AG20443 (cell line): ENCODE measurements at regions not wholly inside any gene's neighbourhood (a gene's known extent, or its start where the extent isn't known, plus 50 kb on each side); places are given as distances from the start of the nearest gene placed in this dataset.
A peak's percentile ranks its signal among the peaks of the same experiment; 100 is the strongest.

Experiments used
- DNase-seq: peaks from one replicate; pipeline ENCODE4 v3.0.0; 2012; ENCODE audit warnings: low spot score, mixed read lengths

DNA sequence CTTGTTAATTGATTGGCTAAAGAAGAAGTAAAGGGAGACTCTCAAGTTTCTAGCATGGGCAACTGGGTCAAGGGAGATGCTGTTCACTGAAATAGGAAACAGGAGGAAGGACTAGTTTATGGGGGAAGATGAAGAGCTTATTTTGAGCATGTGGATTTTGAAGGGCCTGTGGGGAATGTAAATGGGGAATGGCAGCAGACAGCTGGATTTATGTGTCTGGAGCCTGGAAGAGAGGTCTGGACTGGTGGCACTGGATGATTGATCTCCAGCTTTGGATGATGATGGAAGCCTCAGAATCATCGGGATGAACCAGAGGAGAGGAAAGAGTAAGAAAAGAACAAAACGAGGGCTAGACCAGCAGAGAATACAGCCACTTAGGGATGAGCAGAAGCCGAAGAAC lies 54.9 kb upstream of the ENAH start:
- no peak for DNase-seq

DNA sequence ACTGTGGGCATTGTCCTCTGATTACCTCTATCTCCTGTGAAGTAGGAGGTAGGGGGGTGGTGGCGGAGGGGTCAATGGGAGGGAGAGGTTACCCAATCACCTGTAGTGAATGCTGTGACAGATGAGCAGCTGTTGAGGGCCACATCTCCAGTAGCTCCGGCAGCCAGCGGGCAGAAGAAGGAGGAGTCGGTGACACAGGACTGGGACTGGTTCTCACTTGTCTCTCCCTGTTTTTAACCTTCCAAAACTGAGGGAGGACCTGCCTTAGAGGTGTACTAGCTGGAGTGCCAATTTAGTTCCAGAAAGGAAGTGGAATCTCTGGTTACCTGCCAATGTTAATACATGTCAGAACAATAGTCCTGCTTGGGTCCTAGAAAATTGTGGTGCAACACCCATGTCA lies 56.2 kb upstream of the ENAH start:
- DNase-seq, result no peak

DNA sequence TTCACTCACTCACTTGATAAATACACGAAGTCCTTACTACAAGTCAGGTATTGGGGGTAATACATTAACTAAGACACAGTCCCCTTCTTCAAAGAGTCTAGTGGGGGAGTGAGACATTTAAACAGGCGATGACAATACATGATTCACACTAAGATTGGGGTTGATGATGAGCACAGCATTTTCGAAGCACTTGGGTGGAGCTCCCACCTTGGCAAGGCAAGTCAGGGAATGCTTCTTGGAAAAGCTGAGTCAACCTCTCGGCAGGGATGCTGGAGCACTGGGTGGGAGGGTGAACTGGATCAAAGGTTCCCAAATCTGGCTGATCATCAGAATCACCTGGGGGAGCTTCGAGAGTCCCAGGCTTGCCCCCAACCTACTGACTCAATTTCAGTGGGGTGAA lies 57.9 kb upstream of the ENAH start:
- DNase-seq, result peak; percentile 84

DNA sequence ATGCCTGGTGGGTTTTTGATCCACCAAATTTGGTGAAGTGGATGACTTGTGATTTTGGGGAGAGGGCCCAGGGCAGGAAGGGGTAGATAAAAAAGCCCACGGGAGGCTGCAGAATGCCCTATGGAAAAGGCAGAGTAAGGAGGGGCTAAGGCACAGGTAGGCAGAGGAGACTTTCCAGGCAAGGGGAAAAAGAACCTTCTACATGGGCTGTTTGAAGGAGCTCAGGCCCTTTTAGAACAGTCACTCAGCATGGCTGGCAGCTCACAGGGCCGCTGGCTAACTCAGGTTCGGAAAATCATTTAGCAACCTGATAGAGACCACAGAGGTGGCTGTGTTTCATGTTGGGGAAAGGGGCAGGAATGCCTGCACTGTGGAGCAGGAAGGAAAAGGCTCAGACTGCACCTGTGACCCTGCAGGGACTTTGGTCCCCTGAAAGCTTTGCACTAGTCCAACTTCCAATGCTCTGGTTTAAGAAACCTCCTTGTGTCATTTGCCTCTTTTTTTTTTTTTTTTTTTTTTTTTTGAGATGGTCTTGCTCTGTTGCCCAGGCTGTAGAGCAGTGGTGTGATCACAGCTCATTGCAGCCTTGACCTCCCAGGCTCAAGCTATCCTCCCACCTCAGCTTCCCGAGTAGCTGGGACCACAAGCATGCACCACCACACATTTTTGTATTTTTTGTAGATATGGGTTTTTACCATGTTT lies 58.5 kb upstream of the ENAH start:
- no peak for DNase-seq

DNA sequence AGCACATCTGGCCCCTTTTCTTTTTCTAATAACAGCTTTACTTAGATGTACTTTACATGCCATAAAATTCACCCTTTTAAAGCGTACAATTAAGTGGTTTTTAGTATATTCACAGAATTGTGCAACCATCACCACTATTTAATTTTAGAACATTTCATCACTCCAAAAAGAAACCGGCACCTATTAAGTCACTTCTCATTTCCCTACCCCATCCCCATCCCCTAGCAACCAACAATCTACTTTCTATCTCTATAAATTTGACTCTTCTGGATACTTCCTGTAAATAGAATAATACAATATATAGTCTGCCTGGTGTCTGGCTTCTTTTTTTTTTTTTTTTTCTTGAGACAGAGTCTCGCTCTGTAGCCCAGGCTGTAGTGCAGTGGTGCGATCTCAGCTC lies 59.5 kb upstream of the ENAH start:
- peak; percentile 24 for DNase-seq

DNA sequence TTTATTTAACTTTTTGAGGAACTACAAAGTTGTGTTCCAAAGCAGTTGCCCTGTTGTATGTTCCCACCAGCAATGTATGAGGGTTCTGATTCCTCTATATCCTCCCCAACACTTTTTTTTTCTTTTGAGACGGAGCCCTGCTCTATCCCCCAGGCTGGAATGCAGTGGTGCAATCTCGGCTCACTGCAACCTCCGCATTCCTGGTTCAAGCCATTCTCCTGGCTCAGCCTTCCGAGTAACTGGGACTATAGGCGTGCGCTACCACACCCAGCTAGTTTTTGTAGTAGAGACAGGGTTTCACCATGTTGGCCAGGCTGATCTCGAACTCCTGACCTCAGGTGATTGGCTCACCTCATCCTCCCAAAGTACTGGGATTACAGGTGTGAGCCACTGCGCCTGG lies 60.4 kb upstream of the ENAH start:
- no peak for DNase-seq

DNA sequence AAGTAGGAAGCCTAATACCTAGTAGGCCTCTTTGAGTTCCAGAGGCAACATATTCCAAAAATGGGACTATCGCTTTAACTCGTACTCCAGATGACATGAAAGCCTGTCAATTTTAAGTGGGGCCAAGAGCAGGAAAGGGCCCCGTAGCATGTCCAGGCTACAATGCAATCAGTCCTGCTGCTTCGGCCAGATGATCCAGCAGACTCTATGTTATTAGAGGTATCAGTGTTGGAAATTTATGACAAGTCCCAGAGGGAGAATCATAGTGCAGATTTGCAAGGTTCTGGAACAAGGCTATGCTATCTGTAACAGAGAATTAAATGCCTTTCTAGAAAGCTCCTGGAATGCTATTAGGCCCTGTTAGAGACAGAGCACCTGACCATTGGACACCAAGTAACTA lies 56.7 kb upstream of the SRP9 start:
- DNase-seq, result no peak

DNA sequence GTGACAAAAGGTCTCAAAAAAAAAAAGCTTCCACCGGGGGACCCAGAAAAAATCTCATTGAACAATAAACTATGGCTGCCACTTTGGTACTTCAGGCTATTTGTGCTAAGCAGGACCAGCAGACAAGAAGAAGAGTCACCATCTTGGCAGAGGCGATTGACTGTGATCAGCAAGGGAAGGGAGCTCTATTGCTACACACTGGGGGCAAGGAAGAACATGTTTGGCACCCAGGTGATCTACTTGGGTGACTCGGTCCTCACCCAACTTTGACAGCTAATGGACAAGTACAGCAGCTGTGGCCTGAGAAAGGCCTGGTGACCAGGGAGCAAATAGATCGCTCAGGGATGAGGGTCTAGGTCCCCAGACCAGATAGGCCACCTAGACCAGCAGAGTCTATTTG lies 53.4 kb upstream of the SRP9 start:
- no peak for DNase-seq
